GM21390 (cell line): ENCODE measurements at regions not wholly inside any gene's neighbourhood (a gene's known extent, or its start where the extent isn't known, plus 50 kb on each side); places are given as distances from the start of the nearest gene placed in this dataset.

Experiments
- ATAC-seq: cut with Tn5 transposase; IDR thresholded peaks from one replicate; pipeline ENCODE4 v1.9.1; 2021; ENCODE audit not compliant: unreplicated experiment

DNA sequence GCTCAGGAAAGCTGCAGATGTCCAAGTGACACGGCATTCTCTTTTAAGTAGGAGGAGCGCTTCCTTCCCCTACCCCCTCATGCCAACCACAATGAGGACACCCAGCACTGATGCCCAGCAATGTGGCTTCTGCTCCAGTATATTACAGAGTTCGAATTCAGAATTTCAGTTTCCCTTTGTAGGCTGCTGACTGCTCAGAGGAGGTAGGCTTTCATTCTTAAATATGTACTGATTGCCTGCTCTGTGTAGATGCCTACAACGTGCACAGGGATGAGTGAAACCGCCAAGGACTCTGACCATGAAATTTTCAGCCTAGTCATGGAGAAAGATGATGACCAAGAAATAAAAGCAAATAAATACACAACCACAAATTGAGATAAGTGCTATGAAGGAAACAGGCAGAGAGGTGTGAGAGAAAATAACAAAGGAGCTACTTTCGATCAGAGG, 50.9 kb upstream of the TNFAIP3 start:
- no peak for ATAC-seq

DNA sequence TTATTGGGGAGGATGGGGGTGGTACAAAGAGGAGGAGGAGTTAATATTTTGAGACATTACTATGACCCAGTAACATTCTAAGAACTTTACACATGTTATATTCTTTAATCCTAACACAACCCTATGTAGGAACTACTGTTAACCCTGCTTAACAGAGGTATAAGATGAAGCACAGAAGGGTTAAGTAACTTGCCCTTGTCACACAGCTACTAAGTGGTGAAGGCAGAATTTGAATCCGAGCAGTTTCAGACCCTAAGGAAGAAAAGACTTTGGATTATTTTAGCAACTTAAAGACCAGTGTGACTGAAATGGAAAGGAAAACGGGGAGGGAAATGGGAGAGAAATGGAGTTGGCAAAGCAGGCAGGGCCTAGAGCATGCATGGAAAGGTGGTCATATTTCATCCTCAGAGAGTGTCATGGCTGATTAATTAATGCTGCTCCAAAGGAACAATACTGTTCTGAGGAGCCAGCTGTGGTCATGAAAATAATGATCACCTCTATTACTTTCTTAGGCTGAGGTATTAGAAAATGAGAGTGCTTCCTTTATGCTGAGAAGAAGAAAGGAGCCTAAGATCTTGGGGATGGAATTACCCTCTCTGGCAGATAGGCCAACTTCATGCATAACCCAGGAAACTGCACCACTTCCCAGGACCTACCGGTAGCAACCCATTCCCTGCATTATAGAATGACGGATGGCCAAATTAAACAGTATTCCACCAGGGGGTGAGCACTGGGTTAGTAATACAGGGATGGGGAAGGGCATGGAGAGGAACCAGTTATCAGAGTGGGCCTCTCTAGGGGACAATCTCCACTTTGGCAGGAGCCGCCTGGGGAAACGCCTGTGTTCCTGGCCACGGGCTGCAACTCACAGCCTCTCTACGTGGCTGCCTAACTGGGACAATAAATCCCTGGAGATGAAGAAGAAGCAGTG, 50.1 kb upstream of the TNFAIP3 start:
- ATAC-seq: no peak
